Mucosa of descending colon (tissue), 3 donors: ENCODE measurements at regions not wholly inside any gene's neighbourhood (a gene's known extent, or its start where the extent isn't known, plus 50 kb on each side); places are given as distances from the start of the nearest gene placed in this dataset.

Experiments used
- ATAC-seq: fragments of 200-7000 bp; cut with Tn5 transposase; one replicate; pipeline ENCODE4 v1.9.1; 2020; ENCODE audit warnings: mild to moderate bottlenecking, moderate library complexity
- DNase-seq, 3 donors: peaks; one replicate each; pipeline ENCODE4 v3.0.0-alpha.2; 2020
- H3K36me3 ChIP-seq: fragments of 200-600 bp; one replicate; pipeline ENCODE4 v1.8.0; 2021; ENCODE audit warnings: low read depth, mild to moderate bottlenecking
- H3K4me1 ChIP-seq: fragments of 200-600 bp; one replicate; pipeline ENCODE4 v1.8.0; 2021; ENCODE audit warnings: low read depth, mild to moderate bottlenecking
- H3K4me3 ChIP-seq: fragments of 200-600 bp; one replicate; pipeline ENCODE4 v1.8.0; 2021; ENCODE audit warnings: mild to moderate bottlenecking
- H3K9me3 ChIP-seq: fragments of 200-600 bp; one replicate; pipeline ENCODE4 v1.8.0; 2021; ENCODE audit warnings: mild to moderate bottlenecking
- intact Hi-C, 2 donors: fragments of 100-400 bp; cut with DNase I in 1 of 2; cut with micrococcal nuclease in 1 of 2; formaldehyde crosslinking; loops; one replicate each; pipeline versions ENCODE4 v1.11.0 to v1.11.1; 2022; cut with DNase I, micrococcal nuclease
- TF ChIP-seq, protein P1 (sequence below): fragments of 200-600 bp; IDR thresholded peaks from one replicate; pipeline ENCODE4 v1.8.0; 2022; ENCODE audit warnings: antibody characterized with exemption, mild to moderate bottlenecking
- donor health status: DM: no; HTN: no; CAD: no; lungs with moderate emphysema.
- donor health status: DM: no; HTN: no; CAD: no.
- donor health status: DM: no; HTN: yes; CAD: no.

DNA sequence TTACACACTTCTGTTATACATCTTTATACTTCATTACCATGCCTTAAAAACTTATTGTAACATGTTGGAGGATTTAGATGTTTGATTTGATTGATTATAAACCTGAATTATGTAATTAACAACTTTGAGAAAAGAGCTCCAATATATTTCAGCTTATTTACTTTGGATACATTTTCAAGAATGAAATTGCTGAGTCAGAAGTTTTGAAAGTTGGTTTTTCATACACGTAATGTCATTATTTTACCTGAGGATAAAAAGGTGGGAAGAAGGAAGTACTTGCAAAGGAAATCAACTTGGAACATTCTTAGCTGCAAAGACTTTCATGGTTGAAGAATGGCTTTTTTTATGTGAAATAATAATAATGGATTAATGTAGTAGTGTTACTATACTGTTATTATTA is 677.2 kb downstream of the FAM181B start:
- Histone ChIP-seq H3K9me3 (no peaks in the 10 kb centered on the region), H3K36me3 (no peaks in the 10 kb centered on the region), H3K4me1 (no peaks in the 10 kb centered on the region), H3K4me3 (no peak overlapping the region)
- intact Hi-C loops, result no loop called here
- no peak for DNase-seq
- TF ChIP-seq, protein P1, sequence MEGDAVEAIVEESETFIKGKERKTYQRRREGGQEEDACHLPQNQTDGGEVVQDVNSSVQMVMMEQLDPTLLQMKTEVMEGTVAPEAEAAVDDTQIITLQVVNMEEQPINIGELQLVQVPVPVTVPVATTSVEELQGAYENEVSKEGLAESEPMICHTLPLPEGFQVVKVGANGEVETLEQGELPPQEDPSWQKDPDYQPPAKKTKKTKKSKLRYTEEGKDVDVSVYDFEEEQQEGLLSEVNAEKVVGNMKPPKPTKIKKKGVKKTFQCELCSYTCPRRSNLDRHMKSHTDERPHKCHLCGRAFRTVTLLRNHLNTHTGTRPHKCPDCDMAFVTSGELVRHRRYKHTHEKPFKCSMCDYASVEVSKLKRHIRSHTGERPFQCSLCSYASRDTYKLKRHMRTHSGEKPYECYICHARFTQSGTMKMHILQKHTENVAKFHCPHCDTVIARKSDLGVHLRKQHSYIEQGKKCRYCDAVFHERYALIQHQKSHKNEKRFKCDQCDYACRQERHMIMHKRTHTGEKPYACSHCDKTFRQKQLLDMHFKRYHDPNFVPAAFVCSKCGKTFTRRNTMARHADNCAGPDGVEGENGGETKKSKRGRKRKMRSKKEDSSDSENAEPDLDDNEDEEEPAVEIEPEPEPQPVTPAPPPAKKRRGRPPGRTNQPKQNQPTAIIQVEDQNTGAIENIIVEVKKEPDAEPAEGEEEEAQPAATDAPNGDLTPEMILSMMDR, result no peak
- no peak for ATAC-seq

DNA sequence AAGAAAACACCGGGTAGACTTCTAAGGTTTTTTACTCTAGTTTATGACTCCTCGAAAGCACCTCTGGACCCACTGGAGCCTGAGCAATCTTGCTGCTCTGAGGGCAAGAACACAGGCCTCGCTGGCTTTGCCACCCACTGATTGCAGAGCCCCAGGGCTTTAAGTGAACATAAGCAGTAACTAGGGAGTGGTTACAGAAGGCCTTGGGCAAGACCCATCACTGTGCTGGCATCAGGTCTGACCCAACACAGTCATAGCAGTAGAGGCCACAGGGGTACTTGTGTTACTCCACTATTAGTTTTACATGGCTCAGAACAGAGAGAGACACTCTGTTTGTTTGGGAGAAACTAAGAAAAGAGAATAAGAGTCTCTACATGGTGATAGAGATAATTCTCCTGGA is 684.5 kb downstream of the FAM181B start:
- H3K36me3 ChIP-seq, result no peaks in the 10 kb centered on the region
- H3K4me3 ChIP-seq, result no peak overlapping the region
- TF ChIP-seq, protein P1, result no peak
- DNase-seq, result no peak
- H3K9me3 ChIP-seq, result no peaks in the 10 kb centered on the region
- ATAC-seq, result no peak
- H3K4me1 ChIP-seq, result no peaks in the 10 kb centered on the region
- intact Hi-C loops, result no loop called here

DNA sequence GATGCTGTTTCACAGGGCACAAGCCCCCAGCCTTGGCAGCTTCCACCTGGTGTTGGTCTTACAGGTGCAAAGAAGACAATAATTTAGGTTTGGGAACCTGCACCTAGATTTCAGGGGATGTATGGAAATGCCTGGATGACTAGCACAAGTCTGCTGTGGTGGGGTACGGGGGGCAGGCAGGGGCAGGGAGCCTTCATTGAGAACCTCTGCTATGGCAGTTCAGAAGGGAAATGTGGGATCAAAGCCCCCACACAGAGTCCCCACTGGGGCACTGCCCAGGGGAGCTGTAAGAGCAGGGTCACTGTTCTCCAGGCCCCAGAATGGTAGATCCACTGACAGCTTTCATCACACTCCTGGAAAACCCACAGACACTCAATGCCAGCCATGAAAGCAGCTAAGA is 686.5 kb downstream of the FAM181B start:
- intact Hi-C loops, result no loop called here
- H3K4me1 ChIP-seq, result no peaks in the 10 kb centered on the region
- ATAC-seq (no peak), DNase-seq (no peak)
- H3K9me3 ChIP-seq, result no peaks in the 10 kb centered on the region
- TF ChIP-seq, protein P1, result no peak
- no peak overlapping the region for H3K4me3 ChIP-seq
- no peaks in the 10 kb centered on the region for H3K36me3 ChIP-seq

DNA sequence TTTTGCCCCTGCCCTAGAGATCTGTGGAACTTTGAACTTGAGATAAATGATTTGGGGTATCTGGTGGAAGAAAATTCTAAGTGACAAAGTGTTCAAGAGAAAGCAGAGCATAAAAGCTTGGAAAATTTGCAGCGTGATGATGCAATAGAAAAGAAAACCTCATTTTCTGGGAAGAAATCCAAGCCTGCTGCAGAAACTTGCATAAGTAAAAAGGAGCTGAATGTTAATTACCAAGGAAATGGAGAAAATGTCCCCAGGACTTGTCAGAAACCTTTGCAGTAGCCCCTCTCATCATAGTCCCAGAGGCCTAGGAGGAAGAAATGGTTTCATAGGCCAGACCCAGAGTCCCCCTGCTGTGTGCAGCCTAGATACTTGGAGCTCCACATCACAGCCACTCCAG is 686.9 kb downstream of the FAM181B start:
- no peak for DNase-seq
- no peak for ATAC-seq
- Histone ChIP-seq H3K4me1 (no peaks in the 10 kb centered on the region), H3K36me3 (no peaks in the 10 kb centered on the region), H3K4me3 (no peak overlapping the region), H3K9me3 (no peaks in the 10 kb centered on the region)
- intact Hi-C loops, result no loop called here
- TF ChIP-seq, protein P1, result no peak

DNA sequence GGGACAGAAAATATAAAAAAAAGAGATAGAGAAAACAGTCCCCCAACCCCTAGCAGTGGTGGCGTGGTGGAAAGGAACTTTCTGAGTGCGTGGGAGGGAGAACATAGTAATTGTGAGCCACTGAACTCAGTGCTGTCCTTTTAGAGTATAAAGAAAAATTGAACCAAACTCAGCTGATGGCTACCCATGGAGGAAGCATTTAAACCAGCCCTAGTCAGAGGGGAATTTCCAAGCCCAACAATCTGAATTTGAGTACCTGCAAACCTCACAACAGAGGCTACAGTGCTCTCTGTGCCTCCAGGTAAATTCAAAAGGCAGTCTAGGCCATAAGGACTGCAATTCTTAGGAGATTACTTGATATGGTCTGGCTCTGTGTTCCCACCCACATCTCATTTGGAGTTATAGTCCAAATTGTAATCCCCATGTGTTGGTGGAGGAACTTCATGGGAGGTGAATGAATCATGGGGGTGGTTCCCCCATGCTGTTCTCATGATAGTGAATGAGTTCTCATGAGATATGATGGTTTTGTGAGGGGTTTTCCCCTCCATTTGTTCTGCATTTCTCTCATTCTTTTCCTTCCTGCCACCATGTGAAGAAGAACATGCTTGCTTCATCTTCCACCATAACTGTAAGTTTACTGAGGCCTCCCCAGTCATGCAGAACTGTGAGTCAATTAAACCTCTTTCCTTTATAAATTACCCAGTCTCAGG is 687.8 kb downstream of the FAM181B start:
- DNase-seq (no peak), ATAC-seq (no peak)
- TF ChIP-seq, protein P1, result no peak
- H3K9me3 ChIP-seq, result no peaks in the 10 kb centered on the region
- no peak overlapping the region for H3K4me3 ChIP-seq
- intact Hi-C loops, result no loop called here
- no peaks in the 10 kb centered on the region for H3K36me3 ChIP-seq
- H3K4me1 ChIP-seq, result no peaks in the 10 kb centered on the region

DNA sequence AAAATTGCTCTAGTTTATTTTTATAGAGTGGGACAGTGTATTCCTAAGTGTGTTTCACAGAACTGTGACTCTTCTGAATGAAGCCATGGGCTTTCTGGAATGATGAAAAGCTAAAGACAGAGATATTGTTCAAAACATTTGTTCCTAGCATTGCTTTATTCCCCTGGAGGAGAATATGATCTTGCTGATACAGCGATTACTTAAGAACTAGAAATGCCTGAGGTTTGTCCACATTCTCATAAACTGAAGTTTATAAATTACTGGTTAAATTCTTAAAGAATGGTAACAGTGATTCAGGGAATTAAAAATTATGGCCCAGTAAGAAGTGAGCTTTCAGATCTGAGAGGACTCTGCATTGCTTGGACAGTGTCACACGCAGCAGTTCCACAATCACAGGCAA is 690.3 kb downstream of the FAM181B start:
- Histone ChIP-seq H3K4me3 (no peak overlapping the region), H3K36me3 (no peaks in the 10 kb centered on the region), H3K9me3 (no peaks in the 10 kb centered on the region), H3K4me1 (no peaks in the 10 kb centered on the region)
- no peak for ATAC-seq
- intact Hi-C loops, result no loop called here
- DNase-seq, result no peak
- TF ChIP-seq, protein P1, result no peak
